K562 (cell line): ENCODE measurements at regions not wholly inside any gene's neighbourhood (a gene's known extent, or its start where the extent isn't known, plus 50 kb on each side); places are given as distances from the start of the nearest gene placed in this dataset.

Experiments
- CTCF ChIP-seq, 3 experiments: IDR thresholded peaks in 2 of 3; conservative IDR thresholded peaks in 1 of 3; 2 replicates each; pipeline ENCODE4 v1.5.1; 2011 to 2012; ENCODE audit warnings: low read length in 3 of 3, mild to moderate bottlenecking in 3 of 3, control low read depth in 2 of 3, improper control_type of control experiment in 1 of 3, inconsistent platforms in 1 of 3, low read depth in 1 of 3, mixed read lengths in 1 of 3, moderate library complexity in 1 of 3; ENCODE audit not compliant: insufficient read depth in 2 of 3
- JUN ChIP-seq, 2 experiments: sonication (generic) in 1 of 2; formaldehyde crosslinking in 1 of 2; IDR thresholded peaks; 2 replicates each; pipeline versions ENCODE4 v1.6.1 to v1.8.0; 2012 to 2022; ENCODE audit warnings: borderline replicate concordance in 2 of 2, mild to moderate bottlenecking in 2 of 2, improper control_type of control experiment in 1 of 2, low read depth in 1 of 2, low read length in 1 of 2, missing genetic modification reagents in 1 of 2
- MAX ChIP-seq: sonication (generic); formaldehyde crosslinking; IDR thresholded peaks from 2 replicates; pipeline ENCODE4 v1.9.0; 2022; ENCODE audit warnings: mild to moderate bottlenecking, missing genetic modification reagents
- MCM7 ChIP-seq, 2 experiments: fragments of 450-650 bp; IDR thresholded peaks; 2 replicates each; pipeline ENCODE4 v1.6.1; 2016 to 2018
- MIER1 ChIP-seq: fragments of 450-650 bp; IDR thresholded peaks from 2 replicates; pipeline ENCODE4 v1.6.1; 2016; ENCODE audit warnings: antibody characterized with exemption, mild to moderate bottlenecking, low read depth
- MXI1 ChIP-seq: IDR thresholded peaks from 2 replicates; pipeline ENCODE4 v1.6.1; 2011; ENCODE audit warnings: low read depth, mild to moderate bottlenecking, improper control_type of control experiment, low read length
- SMARCA5 ChIP-seq: fragments of 450-650 bp; IDR thresholded peaks from 2 replicates; pipeline ENCODE4 v1.6.1; 2016
- ZNF274 ChIP-seq: IDR thresholded peaks from 2 replicates; pipeline ENCODE4 v1.6.1; 2011; ENCODE audit warnings: low read depth, mild to moderate bottlenecking, low read length, moderate library complexity, borderline replicate concordance
- ZNF780A ChIP-seq: fragments of 250-450 bp; sonication (Bioruptor Pico); IDR thresholded peaks from 2 replicates; pipeline ENCODE4 v1.5.0; 2021; ENCODE audit warnings: mild to moderate bottlenecking

- TF ChIP-seq ZNF780A (CRISPR knock-in tag) (no peak), JUN (IDR thresholded peaks at IDR 0.05; ENCODE audit: borderline replicate concordance, low read depth, low read length) (no peak), JUN (CRISPR knock-in tag; IDR thresholded peaks at IDR 0.05; ENCODE audit: borderline replicate concordance) (no peak), MIER1 (no peak), CTCF (IDR thresholded peaks at IDR 0.05 in 2 of 3, conservative IDR thresholded peaks at IDR 0.05 in 1 of 3; ENCODE audit: insufficient read depth in 2 of 3, low read depth in 1 of 3, low read length in 3 of 3) (no peak), SMARCA5 (no peak), MAX (CRISPR knock-in tag) (no peak), MCM7 (IDR thresholded peaks at IDR 0.05) (no peak), ZNF274 (no peak), MXI1 (no peak)
Measured at GRCh38 chr20:11003341-11003740, 329.5 kb upstream of the JAG1 start.
